K562 (cell line): ENCODE measurements at regions not wholly inside any gene's neighbourhood (a gene's known extent, or its start where the extent isn't known, plus 50 kb on each side); places are given as distances from the start of the nearest gene placed in this dataset.

Source experiments
- ATAC-seq: fragments of 200-7000 bp; cut with Tn5 transposase; 3 replicates; pipeline ENCODE4 v1.9.1; 2020; ENCODE audit warnings: moderate library complexity
- BruUV-seq: library from RNA; stranded (reverse); fragments of 400-500 nt; replicated peaks from 2 replicates; lab custom pipeline; 2021; lab: Mats Ljungman, UMichigan
- CTCF ChIA-PET: fragments of 300-600 bp; formaldehyde crosslinking; extraction: SDS; loops from one replicate; lab custom pipeline; 2021; ENCODE audit warnings: low intra/inter-chr PET ratio; lab: Yijun Ruan, JAX
- POLR2A ChIA-PET: fragments of 300-600, 350-650 bp; sonication (Branson Sonifier 250); formaldehyde crosslinking; extraction: SDS; loops from one replicate; lab custom pipeline; 2021; ENCODE audit warnings: antibody characterized with exemption, inconsistent platforms; lab: Yijun Ruan, JAX
- DNase-seq, 4 experiments: peaks; one replicate each; pipeline versions ENCODE4 v3.0.0 to v3.0.0-alpha.2; 2011 to 2018; ENCODE audit warnings: low spot score in 3 of 4, mixed read lengths in 3 of 4; ENCODE audit errors: extremely low read depth in 1 of 4
- FAIRE-seq: peaks from 2 replicates; lab custom pipeline; 2011; peaks lifted over from hg19 to GRCh38; lab: Jason Lieb, UNC
- H2AFZ ChIP-seq: 2 replicates; pipeline ENCODE4 v1.6.0; 2011; ENCODE audit warnings: low read depth, low read length, control low read depth, inconsistent platforms
- H3K27ac ChIP-seq: fragments of 200-600 bp; 3 replicates; pipeline ENCODE4 v1.8.0; 2011; ENCODE audit warnings: low read depth, mild to moderate bottlenecking, control low read depth, inconsistent platforms, low read length, moderate library complexity, mixed read lengths; ENCODE audit errors: extremely low read depth
- H3K27me3 ChIP-seq, 2 experiments: fragments of 300-600 bp in 1 of 2; 2 replicates in 1 of 2; 3 replicates in 1 of 2; pipeline versions ENCODE4 v1.6.0 to v1.8.0; 2011; ENCODE audit warnings: inconsistent platforms in 2 of 2, low read length in 2 of 2, mild to moderate bottlenecking in 1 of 2, mixed read lengths in 1 of 2, moderate library complexity in 1 of 2; ENCODE audit not compliant: control insufficient read depth in 2 of 2, insufficient read depth in 2 of 2
- H3K36me3 ChIP-seq: fragments of 300-600 bp; 3 replicates; pipeline ENCODE4 v1.8.0; 2011; ENCODE audit warnings: mild to moderate bottlenecking, low read length, inconsistent platforms; ENCODE audit not compliant: control insufficient read depth, insufficient read depth
- H3K4me1 ChIP-seq, 2 experiments: fragments of 200-600 bp in 1 of 2; replicated peaks in 1 of 2; 2 replicates in 1 of 2; 3 replicates in 1 of 2; pipeline versions ENCODE4 v1.5.1 to v1.8.0; 2011; ENCODE audit warnings: inconsistent platforms in 2 of 2, low read length in 2 of 2, mild to moderate bottlenecking in 1 of 2, mixed read lengths in 1 of 2, moderate library complexity in 1 of 2; ENCODE audit not compliant: control insufficient read depth in 2 of 2, insufficient read depth in 2 of 2
- H3K4me2 ChIP-seq: 2 replicates; pipeline ENCODE4 v1.6.1; 2011; ENCODE audit warnings: low read length, control low read depth, inconsistent platforms, mixed read lengths; ENCODE audit not compliant: insufficient read depth
- H3K4me3 ChIP-seq: fragments of 200-600 bp; sonication (generic), shearing (Covaris generic); 2 replicates; pipeline ENCODE4 v1.5.1; 2016; ENCODE audit warnings: control low read depth, inconsistent platforms
- H3K79me2 ChIP-seq: fragments of 200-600 bp; 3 replicates; pipeline ENCODE4 v1.8.0; 2011; ENCODE audit warnings: low read length, inconsistent platforms; ENCODE audit not compliant: control insufficient read depth, insufficient read depth
- H3K9ac ChIP-seq, 2 experiments: 2 replicates each; pipeline versions ENCODE4 v1.6.0 to v1.6.1; 2011; ENCODE audit warnings: low read depth in 2 of 2, low read length in 2 of 2, control low read depth in 1 of 2, inconsistent platforms in 1 of 2, mild to moderate bottlenecking in 1 of 2, mixed read lengths in 1 of 2; ENCODE audit not compliant: insufficient read depth in 1 of 2
- H3K9me1 ChIP-seq: one replicate; pipeline ENCODE4 v1.6.0; 2011; ENCODE audit warnings: inconsistent platforms, mild to moderate bottlenecking, low read length, moderate library complexity; ENCODE audit not compliant: control insufficient read depth, insufficient read depth
- H3K9me3 ChIP-seq: replicated peaks from 2 replicates; pipeline ENCODE4 v1.5.1; 2011; ENCODE audit warnings: low read depth, low read length, inconsistent platforms; ENCODE audit not compliant: control insufficient read depth, insufficient read depth
- H4K20me1 ChIP-seq: replicated peaks from 2 replicates; pipeline ENCODE4 v1.6.1; 2011; ENCODE audit warnings: low read length, inconsistent platforms, mixed read lengths; ENCODE audit not compliant: control insufficient read depth, insufficient read depth
- BCOR ChIP-seq: fragments of 450-650 bp; IDR thresholded peaks from 2 replicates; pipeline ENCODE4 v1.6.1; 2016
- CXXC5 ChIP-seq: fragments of 250-450 bp; sonication (Bioruptor Pico); IDR thresholded peaks from 2 replicates; pipeline ENCODE4 v1.8.0; 2022; ENCODE audit warnings: inconsistent platforms, mild to moderate bottlenecking, moderate library complexity
- ELF1 ChIP-seq: fragments of 200-800 bp; sonication (Bioruptor generic); IDR thresholded peaks from 2 replicates; pipeline ENCODE4 v1.6.1; 2016; ENCODE audit warnings: missing genetic modification characterization, missing compliant biosample characterization
- FUS ChIP-seq: fragments of 200-400 bp; formaldehyde crosslinking; optimal IDR thresholded peaks from 2 replicates; pipeline ENCODE3; 2017; ENCODE audit warnings: low read depth, low read length
- HCFC1 ChIP-seq: IDR thresholded peaks from 2 replicates; pipeline ENCODE4 v1.6.1; 2012; ENCODE audit warnings: low read depth, low read length, improper control_type of control experiment
- KDM5B ChIP-seq: fragments of 200-600 bp; sonication (generic); IDR thresholded peaks from 2 replicates; pipeline ENCODE4 v1.6.1; 2012; ENCODE audit warnings: low read depth, mild to moderate bottlenecking, moderate library complexity, low read length, control low read depth, inconsistent platforms; ENCODE audit not compliant: insufficient replicate concordance
- MAFK ChIP-seq: IDR thresholded peaks from 2 replicates; pipeline ENCODE4 v1.6.1; 2011; ENCODE audit warnings: low read length, improper control_type of control experiment
- MCM5 ChIP-seq: fragments of 450-650 bp; IDR thresholded peaks from 2 replicates; pipeline ENCODE4 v1.6.1; 2016; ENCODE audit warnings: low read depth
- MCM7 ChIP-seq, 2 experiments: fragments of 450-650 bp; IDR thresholded peaks; 2 replicates each; pipeline ENCODE4 v1.6.1; 2016 to 2018
- POLR2G ChIP-seq: fragments of 200-400 bp; formaldehyde crosslinking; IDR thresholded peaks from 2 replicates; pipeline ENCODE4 v1.6.1; 2017; ENCODE audit warnings: low read depth, mild to moderate bottlenecking, antibody characterized with exemption, low read length, moderate library complexity
- RAD51 ChIP-seq: fragments of 450-650 bp; IDR thresholded peaks from 2 replicates; pipeline ENCODE4 v1.7.1; 2016; ENCODE audit warnings: low read depth, mild to moderate bottlenecking, borderline replicate concordance
- ZC3H4 ChIP-seq: sonication (generic); formaldehyde crosslinking; IDR thresholded peaks from 2 replicates; pipeline ENCODE4 v1.9.0; 2021; ENCODE audit warnings: missing genetic modification reagents, borderline replicate concordance
- ZFPM2 ChIP-seq: fragments of 250-450 bp; sonication (Bioruptor Pico); IDR thresholded peaks from 2 replicates; pipeline ENCODE4 v1.5.1; 2022; ENCODE audit warnings: mild to moderate bottlenecking
- ZNF121 ChIP-seq: sonication (generic); formaldehyde crosslinking; conservative IDR thresholded peaks from 2 replicates; pipeline ENCODE4 v1.8.0; 2022; ENCODE audit warnings: missing genetic modification reagents
- ZNF224 ChIP-seq: sonication (generic); formaldehyde crosslinking; IDR thresholded peaks from 2 replicates; pipeline ENCODE4 v1.8.0; 2022; ENCODE audit warnings: mild to moderate bottlenecking, missing genetic modification reagents
- WGBS: fragments of 100-300 bp; shearing (Covaris generic); methylation state at CpG from one replicate; pipeline ENCODE4 v1.1.6; 2016; ENCODE audit warnings: low coverage, mixed read lengths; ENCODE audit not compliant: insufficient coverage; ENCODE audit errors: missing lambda C conversion rate; 5-methylcytosine and 5-hydroxymethylcytosine counted together
- in situ Hi-C: fragments of 300-500 bp; cut with MboI; formaldehyde crosslinking; loops from 4 replicates; pipeline ENCODE4 v1.15.0; 2018; ENCODE audit warnings: inconsistent platforms, mixed read lengths
- intact Hi-C: fragments of 100-400 bp; cut with micrococcal nuclease; formaldehyde crosslinking; loops from 2 replicates; pipeline ENCODE4 v1.14.2; 2022
- TF ChIP-seq, protein P1 (sequence below): fragments of 250-450 bp; sonication (Bioruptor Pico); IDR thresholded peaks from 2 replicates; pipeline ENCODE4 v1.5.0; 2021
- TF ChIP-seq, protein P2 (sequence below): fragments of 450-650 bp; conservative IDR thresholded peaks from 2 replicates; pipeline ENCODE4 v1.6.1; 2016; ENCODE audit warnings: missing genetic modification characterization, low read depth, mild to moderate bottlenecking, control low read depth, missing compliant biosample characterization
- TF ChIP-seq, protein P3 (sequence below): sonication (generic); formaldehyde crosslinking; IDR thresholded peaks from 2 replicates; pipeline ENCODE4 v1.9.0; 2022; ENCODE audit warnings: mild to moderate bottlenecking, missing genetic modification reagents
- TF ChIP-seq, protein P4 (sequence below): fragments of 250-450 bp; sonication (Bioruptor Pico); IDR thresholded peaks from 2 replicates; pipeline ENCODE4 v1.5.0; 2021

DNA sequence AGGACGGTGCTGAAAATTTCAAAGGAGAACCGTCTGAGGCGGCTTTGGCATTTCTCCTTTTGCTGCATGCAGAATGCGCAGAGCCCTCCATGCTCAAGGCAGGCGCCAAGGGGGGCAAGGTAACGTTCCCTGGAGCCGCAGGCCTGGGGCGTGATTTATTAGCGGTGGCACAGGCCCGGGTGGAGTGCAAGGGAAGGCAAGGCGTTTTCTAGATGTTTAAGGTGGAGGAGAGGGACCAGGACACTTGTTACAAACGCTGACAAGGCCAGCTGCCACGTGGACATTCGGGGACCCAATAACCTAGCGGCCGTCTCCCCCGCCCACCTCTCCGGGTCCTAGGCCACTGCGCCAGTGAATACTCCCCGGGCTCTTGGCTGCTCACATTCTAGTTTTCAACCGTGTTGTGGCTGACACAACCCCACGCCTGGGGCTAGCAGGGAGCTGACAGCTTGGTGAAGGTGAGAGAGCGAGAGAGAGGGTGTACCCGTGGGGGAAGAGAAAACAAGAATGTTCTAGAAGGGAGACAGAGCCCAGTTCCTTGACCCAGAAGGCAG, 250.1 kb downstream of the C16orf95 start:
- CTCF ChIA-PET: no interaction called here
- peaks cover 66 to 72% of the 10 kb centered on the region in 2 experiments for H3K27me3 ChIP-seq

More for the DNA sequence above, 250.1 kb downstream of the C16orf95 start:
- ATAC-seq (no peak), FAIRE-seq (no peak)
- Histone ChIP-seq H3K79me2 (no peaks in the 10 kb centered on the region), H3K4me3 (no peak overlapping the region), H3K9me3 (no peaks in the 10 kb centered on the region)
- no TSS peak for BruUV-seq
- TF ChIP-seq, protein P1, sequence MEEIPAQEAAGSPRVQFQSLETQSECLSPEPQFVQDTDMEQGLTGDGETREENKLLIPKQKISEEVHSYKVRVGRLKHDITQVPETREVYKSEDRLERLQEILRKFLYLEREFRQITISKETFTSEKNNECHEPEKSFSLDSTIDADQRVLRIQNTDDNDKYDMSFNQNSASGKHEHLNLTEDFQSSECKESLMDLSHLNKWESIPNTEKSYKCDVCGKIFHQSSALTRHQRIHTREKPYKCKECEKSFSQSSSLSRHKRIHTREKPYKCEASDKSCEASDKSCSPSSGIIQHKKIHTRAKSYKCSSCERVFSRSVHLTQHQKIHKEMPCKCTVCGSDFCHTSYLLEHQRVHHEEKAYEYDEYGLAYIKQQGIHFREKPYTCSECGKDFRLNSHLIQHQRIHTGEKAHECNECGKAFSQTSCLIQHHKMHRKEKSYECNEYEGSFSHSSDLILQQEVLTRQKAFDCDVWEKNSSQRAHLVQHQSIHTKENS: no peak
- TF ChIP-seq MAFK (no peak), KDM5B (no peak), POLR2G (no peak), MCM7 (IDR thresholded peaks at IDR 0.05) (no peak), FUS (no peak), MCM5 (no peak), ELF1 (tag) (no peak), RAD51 (no peak), ZC3H4 (no peak), ZFPM2 (CRISPR knock-in tag) (no peak), ZNF224 (no peak), CXXC5 (CRISPR knock-in tag) (no peak), ZNF121 (CRISPR knock-in tag) (no peak), BCOR (no peak), HCFC1 (no peak)
- TF ChIP-seq, protein P2, sequence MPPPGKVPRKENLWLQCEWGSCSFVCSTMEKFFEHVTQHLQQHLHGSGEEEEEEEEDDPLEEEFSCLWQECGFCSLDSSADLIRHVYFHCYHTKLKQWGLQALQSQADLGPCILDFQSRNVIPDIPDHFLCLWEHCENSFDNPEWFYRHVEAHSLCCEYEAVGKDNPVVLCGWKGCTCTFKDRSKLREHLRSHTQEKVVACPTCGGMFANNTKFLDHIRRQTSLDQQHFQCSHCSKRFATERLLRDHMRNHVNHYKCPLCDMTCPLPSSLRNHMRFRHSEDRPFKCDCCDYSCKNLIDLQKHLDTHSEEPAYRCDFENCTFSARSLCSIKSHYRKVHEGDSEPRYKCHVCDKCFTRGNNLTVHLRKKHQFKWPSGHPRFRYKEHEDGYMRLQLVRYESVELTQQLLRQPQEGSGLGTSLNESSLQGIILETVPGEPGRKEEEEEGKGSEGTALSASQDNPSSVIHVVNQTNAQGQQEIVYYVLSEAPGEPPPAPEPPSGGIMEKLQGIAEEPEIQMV: no peak
- TF ChIP-seq, protein P3, sequence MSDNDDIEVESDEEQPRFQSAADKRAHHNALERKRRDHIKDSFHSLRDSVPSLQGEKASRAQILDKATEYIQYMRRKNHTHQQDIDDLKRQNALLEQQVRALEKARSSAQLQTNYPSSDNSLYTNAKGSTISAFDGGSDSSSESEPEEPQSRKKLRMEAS (CRISPR knock-in tag): no peak
- TF ChIP-seq, protein P4, sequence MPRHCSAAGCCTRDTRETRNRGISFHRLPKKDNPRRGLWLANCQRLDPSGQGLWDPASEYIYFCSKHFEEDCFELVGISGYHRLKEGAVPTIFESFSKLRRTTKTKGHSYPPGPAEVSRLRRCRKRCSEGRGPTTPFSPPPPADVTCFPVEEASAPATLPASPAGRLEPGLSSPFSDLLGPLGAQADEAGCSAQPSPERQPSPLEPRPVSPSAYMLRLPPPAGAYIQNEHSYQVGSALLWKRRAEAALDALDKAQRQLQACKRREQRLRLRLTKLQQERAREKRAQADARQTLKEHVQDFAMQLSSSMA (CRISPR knock-in tag): no peak
- TF ChIP-seq, all 486 proteins: peak for 0
- POLR2A ChIA-PET: interaction anchor here (0.6 kb wide), 2 partner anchors 316 to 464 kb away, joined by 3 read pairs; partner anchors contain the start of gene FBXO31
- Histone ChIP-seq H3K36me3 (no peaks in the 10 kb centered on the region), H3K27ac (no peak overlapping the region), H3K4me2 (no peak overlapping the region), H3K9me1 (no peaks in the 10 kb centered on the region), H4K20me1 (0 out of 2 replicates have a peak, but pooled peaks cover 10% of the 10 kb centered on the region), H3K9ac (no peak overlapping the region), H2AFZ (no peak overlapping the region), H3K4me1 (no peaks in the 10 kb centered on the region)
- WGBS: 3% methylated on average over 23 of the region's 24 CpGs
- in situ Hi-C loops: no loop called here
- intact Hi-C loops: no loop called here
- no peak for DNase-seq
